ENCODE measurements at regions not wholly inside any gene's neighbourhood (a gene's known extent, or its start where the extent isn't known, plus 50 kb on each side); places are given as distances from the start of the nearest gene placed in this dataset.
A peak's percentile ranks its signal among the peaks of the same experiment; 100 is the strongest.

DNA sequence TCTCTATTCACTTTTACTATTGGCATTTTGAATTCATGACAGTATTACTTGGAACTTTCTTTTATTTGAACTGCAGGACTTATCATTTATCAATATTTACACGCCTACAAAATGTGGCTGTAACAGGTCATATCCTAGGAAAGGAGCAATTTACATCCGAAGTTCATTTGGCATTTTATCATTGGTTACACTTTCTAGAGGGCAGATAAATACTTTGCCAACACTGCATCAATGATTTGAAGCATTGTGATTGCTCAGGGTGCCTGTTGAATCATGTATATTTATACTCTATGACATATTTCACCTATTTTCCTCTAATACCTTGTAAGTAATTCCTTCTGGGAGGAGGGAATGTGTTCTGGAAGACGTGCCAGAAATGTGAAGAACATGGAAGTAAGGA, 136.7 kb downstream of the MID1IP1 start:
- TF ChIP-seq EP300 (IDR thresholded peaks at IDR 0.05) (no peak), CTCF (IDR thresholded peaks at IDR 0.05) (no peak), POLR2A (IDR thresholded peaks at IDR 0.05) (no peak)
- Histone ChIP-seq H3K27ac (no peak overlapping the region), H3K36me3 (no peaks in the 10 kb centered on the region), H3K27me3 (no peaks in the 10 kb centered on the region), H3K4me1 (no peaks in the 10 kb centered on the region), H3K4me3 (no peak overlapping the region), H3K9me3 (no peaks in the 10 kb centered on the region)
- WGBS, 2 donors, result 48 to 83% methylated on average over 3 of the region's 3 CpGs
- DNase-seq (ENCODE audit: low spot score in 2 of 2), result no peak

DNA sequence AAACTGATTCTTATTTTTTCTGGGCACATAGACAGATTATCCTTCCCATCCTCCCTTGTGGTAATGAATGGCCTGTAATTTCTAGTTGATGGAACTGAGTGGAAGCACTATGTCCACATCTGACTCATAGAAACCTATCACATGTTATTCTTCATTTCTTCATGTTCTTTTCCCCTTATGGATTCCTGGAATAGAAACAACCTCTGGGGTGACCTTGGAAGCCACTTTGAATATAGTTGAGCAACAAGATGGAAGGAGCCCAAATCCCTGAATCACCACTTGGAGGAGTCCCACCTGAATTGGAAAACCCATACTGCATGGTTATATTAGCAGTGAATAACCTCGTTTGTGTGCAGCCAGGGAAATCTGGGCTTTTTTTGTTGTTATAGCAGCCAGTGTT, 137.8 kb downstream of the MID1IP1 start:
- no peak overlapping the region for H3K27ac ChIP-seq
- no peaks in the 10 kb centered on the region for H3K36me3 ChIP-seq
- no peaks in the 10 kb centered on the region for H3K4me1 ChIP-seq
- H3K27me3 ChIP-seq, result no peaks in the 10 kb centered on the region
- H3K4me3 ChIP-seq, result no peak overlapping the region
- 28 to 29% methylated on average over 1 of the region's 1 CpG for WGBS, 2 donors
- TF ChIP-seq EP300 (IDR thresholded peaks at IDR 0.05) (peak; percentile 55 to 83), POLR2A (IDR thresholded peaks at IDR 0.05) (no peak), CTCF (IDR thresholded peaks at IDR 0.05) (no peak)
- DNase-seq (ENCODE audit: low spot score in 2 of 2), result peak; percentile 13 to 62
- peaks cover 0 to 5% (median 0%) of the 10 kb centered on the region in 4 donors for H3K9me3 ChIP-seq

DNA sequence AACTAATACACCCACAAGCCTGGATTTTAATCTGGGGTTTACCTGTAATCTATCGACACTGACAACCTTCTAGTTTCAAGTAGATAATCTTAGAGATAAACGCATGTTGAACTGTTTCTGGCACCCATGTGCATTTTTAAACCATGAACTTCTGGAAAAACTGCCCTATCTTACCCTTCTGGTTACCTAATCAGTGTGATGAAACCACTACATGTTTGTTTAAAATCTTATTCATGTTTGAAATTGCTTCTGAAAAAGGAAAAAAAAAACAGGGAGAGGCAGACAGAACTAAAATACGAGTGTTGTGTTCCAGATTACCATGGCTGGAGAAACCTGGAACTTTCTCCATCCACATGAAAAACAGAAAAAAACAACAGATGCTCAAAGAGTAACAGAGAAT, 139.3 kb downstream of the MID1IP1 start:
- TF ChIP-seq CTCF (IDR thresholded peaks at IDR 0.05), result no peak
- no peak for TF ChIP-seq EP300 (IDR thresholded peaks at IDR 0.05)
- TF ChIP-seq POLR2A (IDR thresholded peaks at IDR 0.05), result no peak
- H3K27ac ChIP-seq, result peak overlapping the region in 2 of 4 donors; percentile 17 to 65

GRCh38 chrX:38941675-38942074, 140.4 kb downstream of the MID1IP1 start:
- WGBS, 2 donors, result 88 to 95% methylated on average over 1 of the region's 1 CpG
- Histone ChIP-seq H3K36me3 (no peaks in the 10 kb centered on the region), H3K9me3 (peaks cover 0 to 5% (median 0%) of the 10 kb centered on the region in 4 donors), H3K4me1 (no peaks in the 10 kb centered on the region), H3K4me3 (no peak overlapping the region), H3K27ac (peak overlapping the region in 1 of 4 donors; percentile 45), H3K27me3 (no peaks in the 10 kb centered on the region)
- no peak for DNase-seq (ENCODE audit: low spot score in 2 of 2)
- TF ChIP-seq CTCF (IDR thresholded peaks at IDR 0.05) (no peak), EP300 (IDR thresholded peaks at IDR 0.05) (no peak), POLR2A (IDR thresholded peaks at IDR 0.05) (no peak)

More for the DNA sequence above, 139.3 kb downstream of the MID1IP1 start:
- 81 to 82% methylated on average over 3 of the region's 3 CpGs for WGBS, 2 donors
- H3K4me3 ChIP-seq, result no peak overlapping the region
- H3K27me3 ChIP-seq, result no peaks in the 10 kb centered on the region
- DNase-seq (ENCODE audit: low spot score in 2 of 2), result no peak
- no peaks in the 10 kb centered on the region for H3K4me1 ChIP-seq
- H3K36me3 ChIP-seq, result no peaks in the 10 kb centered on the region
- H3K9me3 ChIP-seq, result peaks cover 0 to 5% (median 0%) of the 10 kb centered on the region in 4 donors

GRCh38 chrX:38943120-38943519, 141.9 kb downstream of the MID1IP1 start:
- H3K4me3 ChIP-seq, result no peak overlapping the region
- no peaks in the 10 kb centered on the region for H3K27me3 ChIP-seq
- H3K9me3 ChIP-seq, result peaks cover 0 to 5% (median 0%) of the 10 kb centered on the region in 4 donors
- no peaks in the 10 kb centered on the region for H3K4me1 ChIP-seq
- no peaks in the 10 kb centered on the region for H3K36me3 ChIP-seq
- WGBS, 2 donors, result 71 to 85% methylated on average over 1 of the region's 1 CpG
- no peak overlapping the region for H3K27ac ChIP-seq
- DNase-seq (ENCODE audit: low spot score in 2 of 2), result no peak
- TF ChIP-seq POLR2A (IDR thresholded peaks at IDR 0.05) (no peak), CTCF (IDR thresholded peaks at IDR 0.05) (no peak), EP300 (IDR thresholded peaks at IDR 0.05) (no peak)
